HG03520 (cell line): ENCODE measurements at regions not wholly inside any gene's neighbourhood (a gene's known extent, or its start where the extent isn't known, plus 50 kb on each side); places are given as distances from the start of the nearest gene placed in this dataset.
"Not testable (repeated sequence)": the region's sequence is repeated elsewhere in the genome, so short reads cannot be mapped to it uniquely, and the experiment has no call there.

Experiments used
- ATAC-seq: cut with Tn5 transposase; IDR thresholded peaks from one replicate; pipeline ENCODE4 v1.9.1; 2021; ENCODE audit warnings: mild to moderate bottlenecking, moderate library complexity; ENCODE audit not compliant: unreplicated experiment

DNA sequence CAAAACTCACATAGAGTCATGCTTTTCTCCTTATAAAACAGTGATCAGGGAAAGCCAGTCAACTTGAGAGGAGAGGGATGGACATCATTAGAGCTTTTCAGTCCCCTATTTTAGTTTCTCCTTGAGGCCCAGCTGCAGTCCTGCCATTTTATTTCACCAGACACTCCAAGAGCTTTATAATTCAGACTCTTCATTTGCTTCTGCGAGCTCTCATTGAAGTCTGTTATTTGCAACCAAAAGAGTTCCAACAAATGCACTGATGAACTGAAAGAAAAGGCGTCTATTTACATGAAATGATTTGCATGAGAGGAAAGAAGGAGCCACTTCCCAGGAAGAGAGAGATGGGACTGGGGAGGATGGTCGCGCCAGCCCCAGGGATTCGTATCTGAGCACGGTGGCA, 86.8 kb downstream of the NDUFA12 start:
- no peak for ATAC-seq

GRCh38 chr12:94909663-94910062, 93.8 kb downstream of the NDUFA12 start:
- no peak for ATAC-seq

DNA sequence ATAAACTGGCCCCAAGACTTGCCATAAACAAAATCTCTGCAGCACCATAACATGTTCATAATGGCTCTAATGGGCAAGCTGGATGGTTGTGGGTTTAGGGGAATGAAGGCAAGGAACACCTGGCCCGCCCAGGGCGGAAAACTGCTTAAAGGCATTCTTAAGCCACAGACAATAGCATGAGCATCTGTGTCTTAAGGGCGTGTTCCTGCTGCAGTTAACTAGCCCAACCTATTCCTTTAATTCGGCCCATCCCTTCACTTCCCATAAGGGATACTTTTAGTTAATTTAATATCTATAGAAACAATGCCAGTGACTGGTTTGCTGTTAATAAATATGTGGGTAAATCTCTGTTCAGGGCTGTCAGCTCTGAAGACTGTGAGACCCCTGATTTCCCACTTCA, 97.7 kb downstream of the NDUFA12 start:
- not testable (repeated sequence) for ATAC-seq

DNA sequence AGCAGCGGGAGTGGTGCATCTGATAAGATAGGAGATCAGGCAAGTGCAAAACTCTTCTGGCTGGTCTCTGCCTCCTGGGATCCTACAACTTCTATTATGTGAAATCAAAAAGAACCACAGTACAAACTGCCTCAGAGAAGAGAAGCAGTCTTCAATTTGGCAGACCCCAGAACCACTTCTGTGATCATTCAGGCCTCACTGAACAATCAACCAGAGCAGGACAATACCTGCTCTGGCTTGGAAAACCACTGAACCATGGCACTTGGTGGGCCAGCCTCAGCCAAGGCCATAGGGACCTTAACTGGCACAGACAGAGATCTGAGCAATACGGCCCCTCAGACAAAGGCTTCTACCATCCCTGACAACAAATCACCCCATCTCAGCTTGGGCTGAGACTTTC, 103.0 kb downstream of the NDUFA12 start:
- ATAC-seq: no peak

DNA sequence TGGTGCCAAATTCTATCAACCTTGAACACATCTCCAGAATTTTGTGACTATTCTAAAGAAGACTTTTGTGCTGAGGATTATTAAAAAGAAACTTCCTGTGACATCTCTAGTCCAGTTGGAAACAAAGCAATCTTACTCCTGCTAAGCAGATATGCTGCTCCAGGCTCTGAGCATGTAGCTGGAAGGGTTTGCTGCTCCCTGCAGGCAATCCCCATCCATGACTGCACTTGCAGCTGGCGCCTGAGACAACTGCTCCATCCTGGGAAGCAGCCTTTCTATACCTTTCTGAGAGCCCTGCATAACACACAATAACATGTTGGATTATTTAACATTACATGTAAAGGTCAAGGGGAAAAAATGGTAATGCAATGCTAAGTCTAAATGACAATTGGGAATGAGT, 105.1 kb downstream of the NDUFA12 start:
- no peak for ATAC-seq

DNA sequence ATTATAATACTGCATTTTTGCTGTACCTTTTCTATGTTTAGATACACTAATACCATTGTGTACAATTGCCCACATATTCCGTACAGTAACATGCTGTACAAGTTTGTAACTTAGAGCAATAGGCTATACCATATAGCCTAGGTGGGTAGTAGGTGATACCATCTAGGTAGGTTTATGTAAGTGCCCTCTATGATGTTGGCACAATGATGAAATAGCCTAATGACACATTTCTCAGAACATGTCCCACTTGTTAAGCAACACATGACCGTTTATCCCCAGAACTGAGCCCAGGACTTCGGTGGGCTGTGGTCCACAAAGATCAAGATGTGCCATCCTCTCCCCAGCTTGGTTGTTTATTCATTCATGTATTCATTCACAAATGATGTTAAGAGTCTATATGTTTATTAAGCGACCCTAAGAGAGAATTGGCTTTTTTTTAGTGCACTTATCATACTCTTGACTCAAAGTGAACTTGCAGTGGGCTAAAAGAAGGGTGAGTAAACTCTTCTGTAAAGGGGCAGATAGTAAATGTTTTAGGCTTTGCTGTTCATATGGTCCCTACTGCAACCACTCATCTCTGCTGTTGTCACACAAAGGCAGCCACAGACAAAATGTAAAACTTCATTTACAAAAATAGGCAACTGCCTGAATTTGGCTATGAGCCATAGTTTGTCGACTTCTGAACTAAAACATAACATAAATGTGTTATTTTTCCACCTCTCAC, 110.8 kb downstream of the NDUFA12 start:
- ATAC-seq: no peak

DNA sequence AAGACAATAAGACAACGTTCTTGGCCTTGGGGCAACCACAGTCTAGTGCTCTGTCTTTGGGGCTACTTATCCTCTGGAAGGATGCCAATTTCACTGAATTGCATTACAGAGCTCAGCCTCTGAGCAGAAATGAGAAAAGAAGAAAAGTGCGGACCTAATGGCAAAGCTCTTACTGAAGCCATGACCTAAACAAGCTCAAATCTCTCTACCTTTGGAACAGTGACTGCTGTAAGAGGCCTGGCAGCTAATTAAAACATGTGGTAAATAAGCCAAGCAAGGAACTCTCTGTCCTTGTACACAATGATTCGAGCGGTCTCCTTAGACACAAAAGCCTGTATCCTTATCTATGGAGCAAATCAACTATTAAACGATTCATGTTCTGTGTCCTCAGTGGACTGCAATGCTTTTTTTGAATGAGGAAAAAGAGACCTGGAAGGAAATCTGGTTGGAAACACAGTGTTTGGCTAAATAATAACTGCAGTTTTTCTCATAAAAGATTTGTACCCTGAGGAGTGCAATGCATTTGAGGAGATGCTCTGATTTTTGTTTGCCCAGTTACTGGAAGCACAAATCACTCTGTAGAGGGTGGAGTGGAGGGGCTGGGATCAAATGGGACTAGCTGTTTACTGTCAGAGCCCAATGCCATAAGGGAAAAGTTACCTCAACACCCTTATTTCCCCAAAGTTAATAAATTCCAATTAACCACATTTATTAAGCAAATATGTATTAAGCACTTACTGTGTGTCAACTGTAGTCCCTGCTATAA, 113.9 kb downstream of the NDUFA12 start:
- no peak for ATAC-seq

- ATAC-seq: no peak
These were observed 124.0 kb downstream of the NDUFA12 start for GRCh38 chr12:94879542-94879941.

DNA sequence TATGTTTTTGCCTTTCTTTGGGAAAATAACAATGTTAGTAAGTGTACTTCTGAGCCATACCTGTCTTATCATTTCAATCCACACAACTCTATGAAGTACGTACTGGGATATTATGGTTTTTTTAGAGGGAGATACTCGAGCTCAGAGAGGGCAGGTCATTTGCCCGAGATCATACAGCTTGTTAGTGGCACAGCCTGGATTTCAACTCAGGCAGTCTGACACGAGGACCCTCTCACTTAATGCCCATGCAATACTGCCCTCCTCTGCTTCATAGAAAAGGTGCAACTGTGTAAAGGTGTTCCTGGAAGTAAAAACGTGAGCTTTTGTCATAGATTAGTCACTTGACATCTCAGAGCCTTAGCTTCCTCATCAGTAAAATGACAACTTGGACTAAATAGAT, 128.0 kb downstream of the NDUFA12 start:
- ATAC-seq: peak; percentile 47

GRCh38 chr12:94874518-94875302, 128.8 kb downstream of the NDUFA12 start:
- no peak for ATAC-seq

- no peak for ATAC-seq
These were observed 129.6 kb downstream of the NDUFA12 start for GRCh38 chr12:94873734-94874517.

DNA sequence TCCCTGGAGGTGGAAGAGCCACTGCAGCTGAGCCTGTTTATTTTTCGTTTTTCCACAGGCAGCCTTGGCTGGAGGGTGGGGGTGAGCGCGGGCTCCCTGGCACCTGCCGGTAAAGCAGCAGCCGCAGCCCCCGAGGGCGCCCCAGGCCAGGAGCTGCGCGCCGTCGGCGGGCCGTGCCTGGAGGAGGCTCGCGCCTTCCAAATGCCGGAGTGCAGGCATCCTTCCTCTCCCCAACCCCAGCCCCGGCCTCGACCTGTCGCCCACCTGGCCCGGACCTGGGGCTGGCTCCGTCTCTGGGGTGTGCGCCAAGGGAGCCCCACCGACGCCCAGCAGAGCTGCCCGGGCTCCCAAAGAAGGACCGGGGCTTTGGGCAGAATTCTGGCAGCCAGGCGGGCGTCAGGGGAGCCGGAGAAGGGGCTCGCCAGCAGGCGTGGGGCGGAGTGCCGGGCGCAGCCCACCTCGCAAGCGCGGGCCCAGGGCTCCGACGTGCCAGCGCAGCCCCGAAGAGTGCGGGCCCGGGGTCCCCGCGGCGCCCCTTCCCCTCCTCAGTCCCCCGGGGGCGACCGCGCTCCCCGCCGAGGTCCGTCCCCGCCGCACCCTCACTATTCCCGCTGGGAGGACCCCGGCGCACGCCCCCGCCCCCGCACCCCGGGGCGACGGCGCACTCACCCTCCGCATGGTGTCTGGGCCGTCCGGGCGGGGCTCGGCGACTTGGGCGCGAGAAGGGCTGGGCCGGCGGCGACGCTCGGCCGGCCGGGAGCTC, 130.3 kb downstream of the NDUFA12 start:
- peak; percentile 68 for ATAC-seq

GRCh38 chr12:94872671-94872970, 130.9 kb downstream of the NDUFA12 start:
- no peak for ATAC-seq

DNA sequence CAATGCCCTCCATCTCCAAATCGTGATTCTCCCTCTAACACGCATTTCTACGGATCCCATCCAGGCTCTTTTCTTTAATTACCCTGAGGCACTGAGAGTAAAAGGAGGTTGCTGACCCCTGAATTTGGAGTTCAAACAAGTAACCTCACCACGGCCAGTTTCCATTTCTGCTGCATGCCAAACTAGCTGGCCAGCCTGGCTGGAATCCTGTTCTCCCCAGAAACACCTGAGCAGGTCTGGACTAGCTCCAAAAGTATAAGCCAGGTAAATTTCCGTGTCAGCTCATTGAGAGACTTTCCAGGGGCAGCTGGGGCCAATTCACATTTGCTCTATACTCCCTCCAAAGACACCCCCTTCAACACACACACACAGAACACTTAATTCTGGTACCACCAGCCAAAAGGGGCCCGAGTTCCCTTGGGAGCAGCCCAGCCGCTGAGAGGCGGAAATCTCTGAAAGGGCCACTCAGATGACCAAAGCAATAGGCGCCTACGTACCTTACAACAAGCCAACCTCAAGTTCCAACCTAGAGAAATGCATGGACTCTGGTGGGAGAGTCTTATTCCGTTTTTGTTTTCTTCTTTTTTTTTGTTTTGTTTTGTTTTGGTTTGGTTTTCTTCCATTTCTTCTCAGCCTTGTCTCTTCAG, 131.4 kb downstream of the NDUFA12 start:
- ATAC-seq: no peak

- ATAC-seq: no peak
These were observed 133.0 kb downstream of the NDUFA12 start for GRCh38 chr12:94870511-94870910.

GRCh38 chr12:94868161-94868560, 135.3 kb downstream of the NDUFA12 start:
- ATAC-seq: no peak

DNA sequence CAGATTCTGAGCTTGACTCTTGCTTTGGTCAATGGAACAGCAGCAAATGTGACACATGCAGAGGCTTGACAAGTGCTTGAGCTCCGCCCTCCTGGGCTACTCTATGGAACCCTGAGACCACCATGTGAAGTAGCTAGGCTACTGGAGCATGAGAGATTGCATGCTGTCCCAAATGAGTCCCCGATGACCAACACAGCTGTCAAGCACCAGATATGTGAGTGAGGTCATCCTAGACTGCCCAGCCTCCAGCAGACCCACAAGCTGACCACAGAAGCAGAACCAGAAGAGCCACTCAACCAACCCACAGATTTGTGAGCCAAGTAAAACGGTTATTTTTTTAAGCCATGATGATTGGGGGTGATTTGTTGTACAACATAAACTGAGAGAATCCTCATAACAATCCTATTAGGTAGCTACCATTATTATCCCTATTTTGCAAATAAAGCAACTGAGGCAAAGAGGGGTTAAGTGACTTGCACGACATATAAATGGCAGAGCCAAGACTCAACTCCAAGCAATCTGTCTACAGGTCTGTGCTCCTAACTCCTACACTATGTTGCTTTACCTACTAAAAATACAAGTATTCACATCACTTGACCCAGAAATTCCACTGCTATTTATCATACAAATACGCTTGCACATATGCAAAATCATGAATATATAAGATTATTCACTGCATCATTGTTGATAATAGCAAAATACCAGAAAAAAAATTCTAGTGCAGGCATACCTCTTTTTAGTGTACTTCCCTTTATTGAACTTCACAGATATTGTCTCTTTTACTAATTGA, 136.2 kb downstream of the NDUFA12 start:
- no peak for ATAC-seq

DNA sequence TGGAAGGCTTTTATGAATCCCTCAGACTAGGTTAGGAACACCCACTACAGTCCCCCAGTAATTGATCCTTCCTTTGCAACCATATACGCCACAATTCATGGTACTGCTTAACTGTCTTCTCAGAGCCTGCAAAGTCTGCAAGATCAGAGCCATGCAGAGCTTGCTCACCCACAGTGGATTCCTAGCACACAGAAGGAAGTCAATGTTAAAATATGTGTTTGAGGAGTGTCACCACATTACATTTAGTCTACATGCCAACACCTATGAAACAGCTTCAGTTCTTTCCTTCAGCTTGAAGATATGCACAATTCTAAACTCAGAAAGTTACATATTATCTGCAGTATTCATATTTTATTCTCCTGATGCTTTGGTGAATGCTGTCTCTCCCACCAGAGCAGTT, 138.5 kb downstream of the NDUFA12 start:
- ATAC-seq: no peak
